ENCODE measurements at regions not wholly inside any gene's neighbourhood (a gene's known extent, or its start where the extent isn't known, plus 50 kb on each side); places are given as distances from the start of the nearest gene placed in this dataset.

DNA sequence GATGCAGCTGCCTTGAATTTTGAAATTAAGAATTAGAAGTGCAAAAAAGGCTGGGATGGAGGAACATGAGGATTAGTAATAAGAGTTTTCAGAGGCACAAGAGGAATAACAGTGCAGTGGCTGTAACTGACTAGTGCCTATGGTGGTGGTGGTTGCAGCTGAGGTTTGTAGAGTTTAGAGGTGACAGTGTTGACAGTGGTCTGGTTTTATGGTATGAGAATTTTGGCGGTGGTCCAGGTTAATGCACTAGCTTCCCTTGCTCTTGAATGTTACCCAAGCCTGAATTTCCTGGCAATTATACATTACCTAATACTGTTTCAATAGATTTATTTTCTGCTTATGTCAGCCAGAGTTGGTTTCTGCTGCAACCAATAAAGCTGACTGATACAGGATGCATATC lies 112.8 kb upstream of the C11orf87 start:
- TF ChIP-seq EP300 (IDR thresholded peaks at IDR 0.05; ENCODE audit: borderline replicate concordance in 1 of 2, low read depth in 1 of 2, low read length in 1 of 2): no peak
- no peak for TF ChIP-seq CTCF (IDR thresholded peaks at IDR 0.05)
- TF ChIP-seq TAF1 (IDR thresholded peaks at IDR 0.05; ENCODE audit: borderline replicate concordance, low read depth, low read length): no peak
- TF ChIP-seq, protein P1, sequence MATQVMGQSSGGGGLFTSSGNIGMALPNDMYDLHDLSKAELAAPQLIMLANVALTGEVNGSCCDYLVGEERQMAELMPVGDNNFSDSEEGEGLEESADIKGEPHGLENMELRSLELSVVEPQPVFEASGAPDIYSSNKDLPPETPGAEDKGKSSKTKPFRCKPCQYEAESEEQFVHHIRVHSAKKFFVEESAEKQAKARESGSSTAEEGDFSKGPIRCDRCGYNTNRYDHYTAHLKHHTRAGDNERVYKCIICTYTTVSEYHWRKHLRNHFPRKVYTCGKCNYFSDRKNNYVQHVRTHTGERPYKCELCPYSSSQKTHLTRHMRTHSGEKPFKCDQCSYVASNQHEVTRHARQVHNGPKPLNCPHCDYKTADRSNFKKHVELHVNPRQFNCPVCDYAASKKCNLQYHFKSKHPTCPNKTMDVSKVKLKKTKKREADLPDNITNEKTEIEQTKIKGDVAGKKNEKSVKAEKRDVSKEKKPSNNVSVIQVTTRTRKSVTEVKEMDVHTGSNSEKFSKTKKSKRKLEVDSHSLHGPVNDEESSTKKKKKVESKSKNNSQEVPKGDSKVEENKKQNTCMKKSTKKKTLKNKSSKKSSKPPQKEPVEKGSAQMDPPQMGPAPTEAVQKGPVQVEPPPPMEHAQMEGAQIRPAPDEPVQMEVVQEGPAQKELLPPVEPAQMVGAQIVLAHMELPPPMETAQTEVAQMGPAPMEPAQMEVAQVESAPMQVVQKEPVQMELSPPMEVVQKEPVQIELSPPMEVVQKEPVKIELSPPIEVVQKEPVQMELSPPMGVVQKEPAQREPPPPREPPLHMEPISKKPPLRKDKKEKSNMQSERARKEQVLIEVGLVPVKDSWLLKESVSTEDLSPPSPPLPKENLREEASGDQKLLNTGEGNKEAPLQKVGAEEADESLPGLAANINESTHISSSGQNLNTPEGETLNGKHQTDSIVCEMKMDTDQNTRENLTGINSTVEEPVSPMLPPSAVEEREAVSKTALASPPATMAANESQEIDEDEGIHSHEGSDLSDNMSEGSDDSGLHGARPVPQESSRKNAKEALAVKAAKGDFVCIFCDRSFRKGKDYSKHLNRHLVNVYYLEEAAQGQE (IDR thresholded peaks at IDR 0.05; ENCODE audit: low read depth, low read length): no peak
- TF ChIP-seq, protein P2, sequence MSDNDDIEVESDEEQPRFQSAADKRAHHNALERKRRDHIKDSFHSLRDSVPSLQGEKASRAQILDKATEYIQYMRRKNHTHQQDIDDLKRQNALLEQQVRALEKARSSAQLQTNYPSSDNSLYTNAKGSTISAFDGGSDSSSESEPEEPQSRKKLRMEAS (IDR thresholded peaks at IDR 0.05; ENCODE audit: low read depth): no peak
- no peak for TF ChIP-seq NRF1 (IDR thresholded peaks at IDR 0.05; ENCODE audit: low read depth, low read length)
- TF ChIP-seq POLR2AphosphoS5 (IDR thresholded peaks at IDR 0.05; ENCODE audit: low read depth, low read length): no peak
- TF ChIP-seq SMC3 (IDR thresholded peaks at IDR 0.05; ENCODE audit: low read depth, low read length): no peak
- no peak for TF ChIP-seq RFX5 (IDR thresholded peaks at IDR 0.05; ENCODE audit: low read length)
- TF ChIP-seq JUND (IDR thresholded peaks at IDR 0.05): no peak
- no peak for TF ChIP-seq MEF2A (IDR thresholded peaks at IDR 0.05; ENCODE audit: borderline replicate concordance, low read depth)
- no peak for TF ChIP-seq MXI1 (IDR thresholded peaks at IDR 0.05; ENCODE audit: low read depth, low read length)

Measured in SK-N-SH (cell line).